Thymus (tissue), 11 donors: ENCODE measurements at regions not wholly inside any gene's neighbourhood (a gene's known extent, or its start where the extent isn't known, plus 50 kb on each side); places are given as distances from the start of the nearest gene placed in this dataset.
A peak's percentile ranks its signal among the peaks of the same experiment; 100 is the strongest.
"Not testable (repeated sequence)": the region's sequence is repeated elsewhere in the genome, so short reads cannot be mapped to it uniquely, and the experiment has no call there.

Experiments
- DNase-seq, 9 donors: peaks; one replicate each; pipeline ENCODE4 v3.0.0-alpha.2; 2013; ENCODE audit warnings: low spot score in 9 of 9, low read depth in 6 of 9, missing footprints in 1 of 9
- H3K27ac ChIP-seq, 2 donors: one replicate each; pipeline ENCODE4 v1.5.1; 2013; ENCODE audit warnings: control low read depth in 1 of 2, low read depth in 1 of 2, low read length in 1 of 2, mild to moderate bottlenecking in 1 of 2, moderate library complexity in 1 of 2
- H3K27me3 ChIP-seq, 2 donors: one replicate each; pipeline ENCODE4 v1.5.1; 2013; ENCODE audit warnings: low read length in 1 of 2; ENCODE audit not compliant: control insufficient read depth in 2 of 2, insufficient read depth in 1 of 2
- H3K36me3 ChIP-seq, 2 donors: one replicate each; pipeline ENCODE4 v1.5.1; 2013; ENCODE audit warnings: low read length in 1 of 2, mild to moderate bottlenecking in 1 of 2, moderate library complexity in 1 of 2; ENCODE audit not compliant: control insufficient read depth in 2 of 2, insufficient read depth in 2 of 2
- H3K4me1 ChIP-seq, 2 donors: one replicate each; pipeline ENCODE4 v1.5.1; 2013; ENCODE audit warnings: low read length in 2 of 2; ENCODE audit not compliant: control insufficient read depth in 2 of 2, insufficient read depth in 2 of 2
- H3K4me3 ChIP-seq, 2 donors: one replicate each; pipeline ENCODE4 v1.5.1; 2013; ENCODE audit warnings: low read length in 2 of 2, control low read depth in 1 of 2, mild to moderate bottlenecking in 1 of 2
- H3K9me3 ChIP-seq, 2 donors: one replicate each; pipeline ENCODE4 v1.5.1; 2013; ENCODE audit warnings: low read length in 1 of 2, mild to moderate bottlenecking in 1 of 2; ENCODE audit not compliant: control insufficient read depth in 2 of 2, insufficient read depth in 1 of 2
- WGBS: extraction: QIAGEN DNeasy Blood & Tissue Kit; methylation state at CpG from one replicate; pipeline ENCODE4 v1.1.7; 2013; 5-methylcytosine and 5-hydroxymethylcytosine counted together
- donor health status: healthy.

- DNase-seq, H3K4me1 ChIP-seq, H3K27ac ChIP-seq, H3K36me3 ChIP-seq, H3K4me3 ChIP-seq, H3K27me3 ChIP-seq, H3K9me3 ChIP-seq: not testable (repeated sequence)
- WGBS, result 89% methylated on average over 15 of the region's 15 CpGs
Measured at GRCh38 chr17:21501927-21502700, 126.0 kb downstream of the KCNJ12 start.

GRCh38 chr17:21505819-21506815, 130.0 kb downstream of the KCNJ12 start:
- DNase-seq, result no peak
- H3K4me1 ChIP-seq, result no peaks in the 10 kb centered on the region
- H3K36me3 ChIP-seq, result no peaks in the 10 kb centered on the region
- no peak overlapping the region for H3K27ac ChIP-seq
- WGBS, result 95% methylated on average over 37 of the region's 37 CpGs
- H3K9me3 ChIP-seq, result no peaks in the 10 kb centered on the region
- H3K4me3 ChIP-seq, result no peak overlapping the region
- H3K27me3 ChIP-seq, result peaks cover 4 to 14% of the 10 kb centered on the region in 2 donors

- H3K4me3 ChIP-seq, H3K27ac ChIP-seq, H3K9me3 ChIP-seq, H3K4me1 ChIP-seq, H3K36me3 ChIP-seq, DNase-seq: not testable (repeated sequence)
- H3K27me3 ChIP-seq, result peaks cover 16 to 31% of the 10 kb centered on the region in 2 donors
- 10% methylated on average over 4 of the region's 4 CpGs for WGBS
Measured at GRCh38 chr17:21507806-21508205, 131.6 kb downstream of the KCNJ12 start.

- Histone ChIP-seq H3K27me3 (peaks cover 17 to 34% of the 10 kb centered on the region in 2 donors), H3K4me3 (no peak overlapping the region), H3K27ac (no peak overlapping the region), H3K36me3 (no peaks in the 10 kb centered on the region), H3K9me3 (no peaks in the 10 kb centered on the region), H3K4me1 (peaks cover 0 to 8% of the 10 kb centered on the region in 2 donors)
- 56% methylated on average over 2 of the region's 2 CpGs for WGBS
- no peak for DNase-seq
Measured at GRCh38 chr17:21508211-21508610, 132.1 kb downstream of the KCNJ12 start.

- not testable (repeated sequence) for H3K27ac ChIP-seq, DNase-seq, H3K4me1 ChIP-seq, H3K36me3 ChIP-seq, H3K4me3 ChIP-seq, H3K9me3 ChIP-seq
- 93% methylated on average over 1 of the region's 1 CpG for WGBS
- H3K27me3 ChIP-seq, result peaks cover 17 to 34% of the 10 kb centered on the region in 2 donors
Measured at GRCh38 chr17:21509356-21509755, 133.2 kb downstream of the KCNJ12 start.

GRCh38 chr17:21510686-21511362, 134.7 kb downstream of the KCNJ12 start:
- Histone ChIP-seq H3K4me3 (peak overlapping the region; percentile 23 to 39), H3K4me1 (peaks cover 0 to 8% of the 10 kb centered on the region in 2 donors), H3K9me3 (no peaks in the 10 kb centered on the region), H3K36me3 (no peaks in the 10 kb centered on the region), H3K27me3 (peaks cover 17 to 34% of the 10 kb centered on the region in 2 donors), H3K27ac (no peak overlapping the region)
- DNase-seq, result no peak
- WGBS, result 33% methylated on average over 14 of the region's 14 CpGs

- WGBS, result 8% methylated on average over 78 of the region's 78 CpGs
- H3K27ac ChIP-seq, result no peak overlapping the region
- H3K36me3 ChIP-seq, result no peaks in the 10 kb centered on the region
- peaks cover 0 to 8% of the 10 kb centered on the region in 2 donors for H3K4me1 ChIP-seq
- peak overlapping the region; percentile 23 to 39 for H3K4me3 ChIP-seq
- peaks cover 17 to 34% of the 10 kb centered on the region in 2 donors for H3K27me3 ChIP-seq
- no peaks in the 10 kb centered on the region for H3K9me3 ChIP-seq
- DNase-seq, result peak in 8 of 9 donors; percentile 19 to 66 (median 40)
Measured at GRCh38 chr17:21511363-21512195, 135.4 kb downstream of the KCNJ12 start.

- no peaks in the 10 kb centered on the region for H3K36me3 ChIP-seq
- no peak overlapping the region for H3K4me3 ChIP-seq
- no peaks in the 10 kb centered on the region for H3K9me3 ChIP-seq
- peaks cover 17 to 34% of the 10 kb centered on the region in 2 donors for H3K27me3 ChIP-seq
- H3K4me1 ChIP-seq, result peaks cover 0 to 8% of the 10 kb centered on the region in 2 donors
- 64% methylated on average over 18 of the region's 18 CpGs for WGBS
- no peak overlapping the region for H3K27ac ChIP-seq
- DNase-seq, result peak in 1 of 9 donors; percentile 16
Measured at GRCh38 chr17:21512307-21513011, 136.3 kb downstream of the KCNJ12 start.
